ENCODE measurements at regions not wholly inside any gene's neighbourhood (a gene's known extent, or its start where the extent isn't known, plus 50 kb on each side); places are given as distances from the start of the nearest gene placed in this dataset.

GRCh38 chr16:50939356-50939755, 197.5 kb downstream of the CYLD start:
- no peak overlapping the region for H3K27ac ChIP-seq
- peaks cover 5% of the 10 kb centered on the region for H3K4me1 ChIP-seq
- no peak for ATAC-seq
- no peaks in the 10 kb centered on the region for H3K27me3 ChIP-seq
- no peak overlapping the region for H3K4me3 ChIP-seq
- no peaks in the 10 kb centered on the region for H3K9me3 ChIP-seq
- H3K36me3 ChIP-seq (replicated peaks in 1 of 2; ENCODE audit: insufficient read depth in 1 of 2, low read depth in 2 of 2), result no peaks in the 10 kb centered on the region
- no peak for DNase-seq
- intact Hi-C loops (cut with DNase I), result no loop called here
- TF ChIP-seq, protein P1, sequence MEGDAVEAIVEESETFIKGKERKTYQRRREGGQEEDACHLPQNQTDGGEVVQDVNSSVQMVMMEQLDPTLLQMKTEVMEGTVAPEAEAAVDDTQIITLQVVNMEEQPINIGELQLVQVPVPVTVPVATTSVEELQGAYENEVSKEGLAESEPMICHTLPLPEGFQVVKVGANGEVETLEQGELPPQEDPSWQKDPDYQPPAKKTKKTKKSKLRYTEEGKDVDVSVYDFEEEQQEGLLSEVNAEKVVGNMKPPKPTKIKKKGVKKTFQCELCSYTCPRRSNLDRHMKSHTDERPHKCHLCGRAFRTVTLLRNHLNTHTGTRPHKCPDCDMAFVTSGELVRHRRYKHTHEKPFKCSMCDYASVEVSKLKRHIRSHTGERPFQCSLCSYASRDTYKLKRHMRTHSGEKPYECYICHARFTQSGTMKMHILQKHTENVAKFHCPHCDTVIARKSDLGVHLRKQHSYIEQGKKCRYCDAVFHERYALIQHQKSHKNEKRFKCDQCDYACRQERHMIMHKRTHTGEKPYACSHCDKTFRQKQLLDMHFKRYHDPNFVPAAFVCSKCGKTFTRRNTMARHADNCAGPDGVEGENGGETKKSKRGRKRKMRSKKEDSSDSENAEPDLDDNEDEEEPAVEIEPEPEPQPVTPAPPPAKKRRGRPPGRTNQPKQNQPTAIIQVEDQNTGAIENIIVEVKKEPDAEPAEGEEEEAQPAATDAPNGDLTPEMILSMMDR (IDR thresholded peaks at IDR 0.05), result no peak
- TF ChIP-seq POLR2A (IDR thresholded peaks at IDR 0.05), result no peak
- 73 to 85% methylated on average over 2 of the region's 2 CpGs for WGBS, 2 donors

DNA sequence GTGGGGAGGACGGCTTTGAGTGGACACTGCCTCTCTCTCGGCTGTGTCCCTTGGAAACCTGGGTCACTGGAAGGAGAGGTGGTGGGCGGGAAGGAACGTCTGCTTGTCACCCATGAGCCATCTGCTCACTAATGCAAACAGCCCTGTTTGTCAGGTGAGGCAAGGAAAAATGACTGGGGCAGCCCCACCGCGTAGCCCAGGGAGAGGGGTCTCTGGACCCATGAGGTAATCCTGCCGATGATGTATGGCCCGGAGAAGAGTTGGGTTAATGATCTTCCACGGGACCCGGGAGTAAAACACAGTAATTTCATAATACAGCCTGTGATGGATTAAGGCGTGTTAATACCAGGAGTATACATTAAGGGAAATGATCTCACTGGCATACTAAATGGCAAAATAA, 197.0 kb downstream of the CYLD start:
- no peaks in the 10 kb centered on the region for H3K27me3 ChIP-seq
- 54 to 63% methylated on average over 11 of the region's 11 CpGs for WGBS, 2 donors
- no peak overlapping the region for H3K27ac ChIP-seq
- no peak overlapping the region for H3K4me3 ChIP-seq
- intact Hi-C loops (cut with DNase I), result no loop called here
- ATAC-seq (no peak), DNase-seq (no peak)
- no peaks in the 10 kb centered on the region for H3K36me3 ChIP-seq (replicated peaks in 1 of 2; ENCODE audit: insufficient read depth in 1 of 2, low read depth in 2 of 2)
- H3K4me1 ChIP-seq, result peaks cover 5% of the 10 kb centered on the region
- H3K9me3 ChIP-seq, result no peaks in the 10 kb centered on the region
- TF ChIP-seq, protein P1 (IDR thresholded peaks at IDR 0.05), result no peak
- TF ChIP-seq POLR2A (IDR thresholded peaks at IDR 0.05), result no peak

DNA sequence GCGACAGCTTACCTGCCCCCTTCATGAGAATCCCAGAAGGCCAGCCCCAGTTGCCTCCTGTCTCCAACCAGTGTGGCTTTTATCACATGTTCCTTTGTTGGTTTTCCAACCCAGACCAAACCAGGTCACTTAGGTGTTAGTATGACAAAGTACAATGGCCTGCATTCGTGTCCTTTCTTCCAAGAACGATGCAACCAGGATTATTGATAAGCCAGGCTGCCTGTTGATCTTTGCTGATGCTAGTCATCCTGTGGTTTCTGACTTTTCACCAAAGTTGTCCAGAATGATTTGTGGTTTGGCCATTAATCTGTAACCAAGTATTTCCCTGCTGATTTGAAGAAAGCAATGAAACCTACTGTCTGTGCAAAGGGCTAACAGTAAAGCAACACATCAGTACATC, 191.4 kb downstream of the CYLD start:
- H3K4me1 ChIP-seq, result no peaks in the 10 kb centered on the region
- H3K27ac ChIP-seq, result no peak overlapping the region
- DNase-seq (no peak), ATAC-seq (no peak)
- TF ChIP-seq, protein P1 (IDR thresholded peaks at IDR 0.05), result no peak
- no peak overlapping the region for H3K4me3 ChIP-seq
- no peaks in the 10 kb centered on the region for H3K36me3 ChIP-seq (replicated peaks in 1 of 2; ENCODE audit: insufficient read depth in 1 of 2, low read depth in 2 of 2)
- 41 to 48% methylated on average over 3 of the region's 3 CpGs for WGBS, 2 donors
- H3K9me3 ChIP-seq, result no peaks in the 10 kb centered on the region
- no peaks in the 10 kb centered on the region for H3K27me3 ChIP-seq
- intact Hi-C loops (cut with DNase I), result no loop called here

- Histone ChIP-seq H3K9me3 (no peaks in the 10 kb centered on the region), H3K36me3 (replicated peaks in 1 of 2; ENCODE audit: insufficient read depth in 1 of 2, low read depth in 2 of 2) (no peaks in the 10 kb centered on the region), H3K4me1 (peaks cover 4% of the 10 kb centered on the region), H3K27ac (no peak overlapping the region), H3K27me3 (no peaks in the 10 kb centered on the region), H3K4me3 (no peak overlapping the region)
- intact Hi-C loops (cut with DNase I), result no loop called here
- TF ChIP-seq, protein P1 (IDR thresholded peaks at IDR 0.05), result no peak
- TF ChIP-seq POLR2A (IDR thresholded peaks at IDR 0.05), result no peak
- ATAC-seq (no peak), DNase-seq (no peak)
These were observed 190.6 kb downstream of the CYLD start for GRCh38 chr16:50932348-50932935.

DNA sequence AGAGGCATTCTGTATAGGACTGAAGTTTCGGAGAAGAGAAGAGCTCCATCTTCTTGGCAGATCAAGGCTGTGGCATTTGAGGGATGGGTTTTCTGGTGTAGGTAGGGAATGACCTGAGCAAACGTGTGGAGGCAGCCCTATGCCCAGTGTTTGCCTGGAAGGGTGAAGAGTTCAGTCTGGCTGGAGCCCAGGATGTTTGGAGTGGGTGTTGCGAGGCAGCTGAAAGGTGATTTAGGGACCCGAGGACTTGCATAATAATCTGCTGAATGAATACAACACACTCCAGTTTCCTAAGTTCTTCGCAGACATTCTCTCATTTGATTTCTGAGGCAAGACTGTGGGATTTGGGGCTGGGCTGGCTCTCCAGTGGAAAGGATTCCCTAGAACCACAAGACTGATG, 186.2 kb downstream of the CYLD start:
- peaks cover 28% of the 10 kb centered on the region for H3K4me1 ChIP-seq
- ATAC-seq, result no peak
- intact Hi-C loops (cut with DNase I), result no loop called here
- no peaks in the 10 kb centered on the region for H3K36me3 ChIP-seq (replicated peaks in 1 of 2; ENCODE audit: insufficient read depth in 1 of 2, low read depth in 2 of 2)
- no peak overlapping the region for H3K27ac ChIP-seq
- no peaks in the 10 kb centered on the region for H3K9me3 ChIP-seq
- H3K27me3 ChIP-seq, result no peaks in the 10 kb centered on the region
- 63% methylated on average over 5 of the region's 5 CpGs for WGBS, 2 donors
- no peak for TF ChIP-seq POLR2A (IDR thresholded peaks at IDR 0.05)
- TF ChIP-seq, protein P1 (IDR thresholded peaks at IDR 0.05), result no peak
- no peak for DNase-seq
- H3K4me3 ChIP-seq, result no peak overlapping the region
